RCC 7860 (cell line): ENCODE measurements at regions not wholly inside any gene's neighbourhood (a gene's known extent, or its start where the extent isn't known, plus 50 kb on each side); places are given as distances from the start of the nearest gene placed in this dataset.
"Not testable (repeated sequence)": the region's sequence is repeated elsewhere in the genome, so short reads cannot be mapped to it uniquely, and the experiment has no call there.

ENCODE experiments used
- DNase-seq: peaks from one replicate; pipeline ENCODE4 v3.0.0-alpha.2; 2015; ENCODE audit warnings: low spot score
- FAIRE-seq: peaks from 2 replicates; lab custom pipeline; 2012; peaks lifted over from hg19 to GRCh38; lab: Jason Lieb, UNC

DNA sequence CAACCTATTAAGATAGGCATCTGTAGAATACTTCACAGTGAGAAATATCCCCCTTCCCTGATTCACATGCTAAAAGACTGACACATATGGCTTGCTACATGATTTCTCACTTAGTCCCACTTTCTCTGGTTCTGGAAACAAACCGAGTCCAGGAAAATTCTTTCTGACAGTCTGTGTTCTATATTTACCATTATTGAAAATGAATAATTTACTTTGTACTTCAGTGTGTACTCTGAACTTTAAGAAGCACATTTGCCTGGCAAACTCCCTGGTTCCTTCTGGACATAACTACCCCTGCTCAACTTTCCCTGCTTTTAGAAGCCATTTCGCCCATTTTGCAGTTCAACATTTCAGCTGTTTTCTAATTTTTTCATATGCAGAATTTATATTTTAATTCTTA, 53.6 kb downstream of the APCS start:
- FAIRE-seq (no peak), DNase-seq (no peak)

DNA sequence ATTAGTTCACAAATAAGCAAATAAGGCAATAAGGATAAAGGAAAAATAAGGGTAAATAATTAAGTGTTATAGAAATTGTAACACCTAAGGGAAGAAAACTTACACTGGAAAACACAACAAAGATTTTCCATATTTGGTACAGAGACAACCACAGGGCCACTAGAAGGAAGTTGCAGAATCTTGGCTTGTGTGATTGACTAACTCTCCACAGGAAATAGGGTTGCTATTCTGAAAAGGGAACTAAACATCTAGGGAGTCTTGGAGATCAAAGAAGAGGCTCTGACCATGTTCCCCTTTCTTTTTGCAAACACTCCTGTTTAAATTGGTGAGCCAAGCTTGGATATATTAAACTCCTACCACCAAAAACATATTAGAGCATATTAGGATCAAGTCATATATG, 59.1 kb downstream of the APCS start:
- FAIRE-seq (no peak), DNase-seq (no peak)

DNA sequence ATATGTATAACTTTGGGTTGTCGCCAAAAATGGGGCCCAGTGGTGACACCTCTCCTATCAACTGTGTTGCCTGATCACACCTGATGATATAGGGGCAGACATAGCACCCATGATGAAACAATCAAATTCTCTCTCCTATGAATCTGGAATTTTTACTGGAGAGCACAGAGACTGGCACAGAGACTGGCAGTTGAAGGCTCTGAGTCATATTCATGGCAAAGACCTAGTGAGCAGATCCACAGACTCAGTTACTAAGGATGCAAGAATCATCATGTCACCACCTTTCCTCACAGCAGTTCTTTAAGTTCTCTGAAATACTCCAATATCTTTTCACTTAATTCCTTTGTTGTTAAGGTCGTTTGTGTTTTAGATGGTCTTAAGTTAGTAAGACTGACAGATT, 60.0 kb downstream of the APCS start:
- FAIRE-seq: no peak
- DNase-seq: peak; percentile 52

DNA sequence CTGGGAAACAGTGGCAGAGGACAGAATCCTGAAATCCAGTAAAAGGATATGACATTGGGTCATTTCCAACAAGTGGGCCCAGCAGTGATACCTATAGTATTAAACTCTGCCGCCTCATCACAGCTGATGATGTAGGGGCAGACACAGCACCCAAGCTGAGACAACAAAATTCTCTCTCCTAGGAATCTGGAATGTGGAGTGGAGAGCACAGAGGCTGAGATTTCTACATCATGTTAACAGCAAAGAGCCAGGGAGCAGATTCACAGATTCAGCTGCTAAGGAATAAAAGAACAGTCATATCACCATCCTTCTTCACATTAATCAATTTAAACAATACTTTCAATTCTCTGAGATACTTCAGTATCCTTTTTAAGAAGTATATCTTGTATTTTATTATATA, 61.9 kb downstream of the CRP start:
- DNase-seq (no peak), FAIRE-seq (no peak)

DNA sequence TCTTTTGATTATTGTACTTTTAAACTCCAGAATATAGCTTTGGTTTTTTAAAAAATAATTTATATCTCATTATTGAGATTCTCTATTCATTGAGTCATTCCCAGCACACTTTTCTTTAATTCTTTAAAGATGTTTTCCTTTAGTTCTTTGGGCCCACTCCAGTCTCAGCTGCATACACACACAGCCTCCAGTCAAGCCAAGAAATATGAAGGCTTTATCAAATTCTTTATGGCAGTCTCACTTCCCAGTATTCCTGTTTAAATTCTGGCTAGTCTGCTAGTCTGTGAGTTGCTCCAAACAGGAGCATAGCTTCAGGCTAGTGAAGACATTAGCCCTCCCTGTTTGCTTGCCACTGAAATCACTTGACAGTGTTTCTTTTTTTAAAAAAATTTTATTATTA, 61.2 kb downstream of the CRP start:
- FAIRE-seq (no peak), DNase-seq (no peak)

DNA sequence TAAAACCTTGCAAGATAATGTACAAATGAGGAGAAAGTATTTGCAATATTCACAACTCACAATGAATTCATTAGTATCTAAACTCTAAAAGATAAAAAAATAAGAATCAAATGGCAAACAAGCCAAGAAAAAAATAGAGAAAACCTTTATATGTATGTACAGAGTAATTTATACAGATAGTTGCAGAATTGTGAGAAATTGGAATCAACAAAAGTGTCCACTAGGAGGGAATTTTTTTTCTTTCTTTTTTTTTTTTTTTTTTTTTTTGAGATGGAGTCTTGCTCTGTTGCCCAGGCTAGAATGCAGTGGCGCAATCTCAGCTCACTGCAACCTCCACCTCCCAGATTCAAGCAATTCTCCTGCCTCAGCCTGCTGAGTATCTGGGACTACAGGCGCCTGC, 56.9 kb downstream of the CRP start:
- DNase-seq, FAIRE-seq: not testable (repeated sequence)
